ENCODE measurements at regions not wholly inside any gene's neighbourhood (a gene's known extent, or its start where the extent isn't known, plus 50 kb on each side); places are given as distances from the start of the nearest gene placed in this dataset.

GRCh38 chr22:48829908-48830307 lies 997.8 kb downstream of the BRD1 start:
- in situ Hi-C loops (cut with HindIII; ENCODE audit: low sequenced_read_pairs): no loop called here
- no peak for TF ChIP-seq CTCF (IDR thresholded peaks at IDR 0.05; ENCODE audit: low read depth, low read length, missing control alignments)
- no peak overlapping the region for H3K4me3 ChIP-seq (ENCODE audit: low read depth, low read length)
- DNase-seq (ENCODE audit: low read depth): no peak

- in situ Hi-C loops (cut with HindIII; ENCODE audit: low sequenced_read_pairs): no loop called here
- no peak for DNase-seq (ENCODE audit: low read depth)
- TF ChIP-seq CTCF (IDR thresholded peaks at IDR 0.05; ENCODE audit: low read depth, low read length, missing control alignments): no peak
- no peak overlapping the region for H3K4me3 ChIP-seq (ENCODE audit: low read depth, low read length)
Measured at GRCh38 chr22:48828688-48829087, 999.0 kb downstream of the BRD1 start.

- in situ Hi-C loops (cut with HindIII; ENCODE audit: low sequenced_read_pairs): no loop called here
- no peak for DNase-seq (ENCODE audit: low read depth)
- H3K4me3 ChIP-seq (ENCODE audit: low read depth, low read length): no peak overlapping the region
- no peak for TF ChIP-seq CTCF (IDR thresholded peaks at IDR 0.05; ENCODE audit: low read depth, low read length, missing control alignments)
Measured at GRCh38 chr22:48827904-48828555, 999.6 kb downstream of the BRD1 start.

- TF ChIP-seq CTCF (IDR thresholded peaks at IDR 0.05; ENCODE audit: low read depth, low read length, missing control alignments): no peak
- H3K4me3 ChIP-seq (ENCODE audit: low read depth, low read length): no peak overlapping the region
- DNase-seq (ENCODE audit: low read depth): peak; percentile 65
- in situ Hi-C loops (cut with HindIII; ENCODE audit: low sequenced_read_pairs): no loop called here
Measured at GRCh38 chr22:48827268-48827846, 1000.3 kb downstream of the BRD1 start.

GRCh38 chr22:48826546-48826945 lies 1001.1 kb downstream of the BRD1 start:
- no peak for TF ChIP-seq CTCF (IDR thresholded peaks at IDR 0.05; ENCODE audit: low read depth, low read length, missing control alignments)
- no peak overlapping the region for H3K4me3 ChIP-seq (ENCODE audit: low read depth, low read length)
- DNase-seq (ENCODE audit: low read depth): no peak
- in situ Hi-C loops (cut with HindIII; ENCODE audit: low sequenced_read_pairs): no loop called here

- DNase-seq (ENCODE audit: low read depth): no peak
- in situ Hi-C loops (cut with HindIII; ENCODE audit: low sequenced_read_pairs): no loop called here
- H3K4me3 ChIP-seq (ENCODE audit: low read depth, low read length): no peak overlapping the region
- TF ChIP-seq CTCF (IDR thresholded peaks at IDR 0.05; ENCODE audit: low read depth, low read length, missing control alignments): no peak
Measured at GRCh38 chr22:48825802-48826520, 1001.7 kb downstream of the BRD1 start.
